B cell (primary cell): ENCODE measurements at regions not wholly inside any gene's neighbourhood (a gene's known extent, or its start where the extent isn't known, plus 50 kb on each side); places are given as distances from the start of the nearest gene placed in this dataset.

Source experiments
- ATAC-seq: fragments of 200-7000 bp; cut with Tn5 transposase; one replicate; pipeline ENCODE4 v1.10.0; 2021; ENCODE audit warnings: low read depth, mild to moderate bottlenecking, moderate number of reproducible peaks, moderate library complexity
- CTCF ChIA-PET: fragments of 350-600 bp; sonication (Branson Sonifier 250); formaldehyde crosslinking; loops from one replicate; lab custom pipeline; 2021; ENCODE audit warnings: antibody characterized with exemption, inconsistent platforms; lab: Charles Lee
- POLR2A ChIA-PET: fragments of 350-600 bp; sonication (Branson Sonifier 250); formaldehyde crosslinking; loops from one replicate; lab custom pipeline; 2021; ENCODE audit warnings: antibody characterized with exemption; lab: Charles Lee
- DNase-seq: peaks from one replicate; pipeline ENCODE4 v3.0.0; 2013
- H2AFZ ChIP-seq: 2 replicates; pipeline ENCODE4 v1.6.1; 2012; ENCODE audit warnings: mild to moderate bottlenecking, low read depth, low read length; ENCODE audit not compliant: insufficient read depth, poor library complexity, severe bottlenecking
- H3K27ac ChIP-seq, 2 donors: 1 replicate in 1 of 2; 2 replicates in 1 of 2; pipeline ENCODE4 v1.5.1; 2012 to 2013; ENCODE audit warnings: low read length in 2 of 2, mild to moderate bottlenecking in 2 of 2, moderate library complexity in 1 of 2
- H3K27me3 ChIP-seq, 4 experiments: fragments of 200-600 bp in 1 of 4; sonication (generic) in 1 of 4; replicated peaks in 1 of 4; 1 replicate in 2 of 4; 2 replicates in 2 of 4; pipeline versions ENCODE4 v1.6.1 to v1.7.0; 2013 to 2016; ENCODE audit warnings: low read length in 3 of 4, mild to moderate bottlenecking in 2 of 4, mixed read lengths in 1 of 4, moderate library complexity in 1 of 4; ENCODE audit not compliant: insufficient read depth in 4 of 4, control insufficient read depth in 3 of 4; ENCODE audit errors: control extremely low read depth in 1 of 4
- H3K36me3 ChIP-seq, 2 experiments: replicated peaks in 1 of 2; 1 replicate in 1 of 2; 2 replicates in 1 of 2; pipeline versions ENCODE4 v1.6.1 to v1.7.1; 2013; ENCODE audit warnings: low read length in 1 of 2; ENCODE audit not compliant: insufficient read depth in 2 of 2, control insufficient read depth in 1 of 2; ENCODE audit errors: control extremely low read depth in 1 of 2, extremely low read depth in 1 of 2
- H3K4me1 ChIP-seq, 2 donors: fragments of 200-600 bp in 1 of 2; sonication (generic) in 1 of 2; 1 replicate in 1 of 2; 2 replicates in 1 of 2; pipeline versions ENCODE4 v1.5.1 to v1.6.1; 2013 to 2017; ENCODE audit warnings: low read length in 2 of 2; ENCODE audit not compliant: control insufficient read depth in 2 of 2, insufficient read depth in 2 of 2
- H3K4me2 ChIP-seq: replicated peaks from 2 replicates; pipeline ENCODE3; 2012; ENCODE audit warnings: mild to moderate bottlenecking, low read depth, low read length; ENCODE audit not compliant: poor library complexity, severe bottlenecking
- H3K4me3 ChIP-seq, 5 experiments: fragments of 200-600 bp in 1 of 5; sonication (generic) in 1 of 5; 1 replicate in 3 of 5; 2 replicates in 2 of 5; pipeline versions ENCODE4 v1.5.1 to v1.7.0; 2011 to 2016; ENCODE audit warnings: low read length in 4 of 5, mild to moderate bottlenecking in 4 of 5, low read depth in 2 of 5, control low read depth in 1 of 5, moderate library complexity in 1 of 5; ENCODE audit not compliant: insufficient read depth in 1 of 5; ENCODE audit errors: control extremely low read depth in 1 of 5, extremely low read depth in 1 of 5
- H3K79me2 ChIP-seq: fragments of 200-600 bp; sonication (generic); one replicate; pipeline ENCODE4 v1.6.0; 2016; ENCODE audit warnings: low read length; ENCODE audit not compliant: control insufficient read depth, insufficient read depth
- H3K9ac ChIP-seq: fragments of 200-600 bp; sonication (generic); 2 replicates; pipeline ENCODE4 v1.6.1; 2017; ENCODE audit warnings: mild to moderate bottlenecking, low read length, moderate library complexity
- H3K9me3 ChIP-seq, 3 donors: one replicate each; pipeline versions ENCODE4 v1.6.1 to v1.7.1; 2013; ENCODE audit warnings: low read length in 2 of 3; ENCODE audit not compliant: control insufficient read depth in 2 of 3, insufficient read depth in 1 of 3; ENCODE audit errors: control extremely low read depth in 1 of 3
- H4K20me1 ChIP-seq: 2 replicates; pipeline ENCODE4 v1.6.0; 2012; ENCODE audit warnings: mild to moderate bottlenecking, low read length; ENCODE audit not compliant: insufficient read depth, control insufficient read depth, poor library complexity, severe bottlenecking
- H3K27ac Mint-ChIP-seq: one replicate; pipeline ENCODE4 v1.8.0; 2021; ENCODE audit warnings: mixed read lengths
- H3K27me3 Mint-ChIP-seq: one replicate; pipeline ENCODE4 v1.8.0; 2021; ENCODE audit warnings: mixed read lengths
- H3K4me1 Mint-ChIP-seq: one replicate; pipeline ENCODE4 v1.8.0; 2021; ENCODE audit warnings: mixed read lengths
- H3K4me3 Mint-ChIP-seq: one replicate; pipeline ENCODE4 v1.8.0; 2021; ENCODE audit warnings: mixed read lengths
- H3K9me3 Mint-ChIP-seq: one replicate; pipeline ENCODE4 v1.8.0; 2022; ENCODE audit warnings: mixed read lengths; ENCODE audit not compliant: insufficient read depth
- CTCF ChIP-seq: fragments of 200-600 bp; IDR thresholded peaks from one replicate; pipeline ENCODE4 v1.8.0; 2022; ENCODE audit warnings: antibody characterized with exemption, mild to moderate bottlenecking
- EZH2 ChIP-seq: IDR thresholded peaks from 2 replicates; pipeline ENCODE4 v1.6.1; 2012; ENCODE audit warnings: borderline replicate concordance, low read depth, mild to moderate bottlenecking, moderate library complexity, low read length; ENCODE audit not compliant: insufficient read depth, poor library complexity, severe bottlenecking
- WGBS: methylation state at CpG from one replicate; pipeline ENCODE4 v1.1.5; 2013; ENCODE audit warnings: missing lambda C conversion rate; ENCODE audit not compliant: insufficient coverage; 5-methylcytosine and 5-hydroxymethylcytosine counted together
- intact Hi-C: fragments of 100-400 bp; cut with micrococcal nuclease; formaldehyde crosslinking; loops from one replicate; pipeline ENCODE4 v1.10.0; 2022

- ATAC-seq (no peak), DNase-seq (no peak)
- no peaks in the 10 kb centered on the region for H3K4me1 Mint-ChIP-seq
- Histone ChIP-seq H2AFZ (no peak overlapping the region), H3K4me1 (peaks cover under 1 to 1% of the 10 kb centered on the region in 2 donors), H4K20me1 (no peaks in the 10 kb centered on the region), H3K4me2 (no peak overlapping the region), H3K4me3 (no peak overlapping the region), H3K27me3 (no peaks in the 10 kb centered on the region), H3K79me2 (no peaks in the 10 kb centered on the region), H3K36me3 (no peaks in the 10 kb centered on the region), H3K9ac (no peak overlapping the region), H3K9me3 (no peaks in the 10 kb centered on the region), H3K27ac (no peak overlapping the region)
- intact Hi-C loops = no loop called here
- CTCF ChIA-PET = no interaction called here
- TF ChIP-seq EZH2 (no peak), CTCF (no peak)
- H3K27me3 Mint-ChIP-seq = no peaks in the 10 kb centered on the region
- H3K27ac Mint-ChIP-seq = no peak overlapping the region
- no peaks in the 10 kb centered on the region for H3K9me3 Mint-ChIP-seq
- no CpG with 5 or more reads among the region's 4 CpGs for WGBS
- H3K4me3 Mint-ChIP-seq = no peak overlapping the region
- POLR2A ChIA-PET = interaction anchor here (0.8 kb wide), 1 partner anchor 91 kb away, joined by 3 read pairs; no protein-coding TSS in a partner anchor
Measured at GRCh38 chr14:61630399-61631044, 64.8 kb upstream of the HIF1A start.

GRCh38 chr14:61631045-61631687 is 64.1 kb upstream of the HIF1A start:
- Histone ChIP-seq H3K9me3 (no peaks in the 10 kb centered on the region), H3K79me2 (no peaks in the 10 kb centered on the region), H3K4me1 (peaks cover 7 to 8% of the 10 kb centered on the region in 2 donors), H3K4me2 (no peak overlapping the region), H3K4me3 (no peak overlapping the region), H3K9ac (no peak overlapping the region), H4K20me1 (no peaks in the 10 kb centered on the region), H3K36me3 (no peaks in the 10 kb centered on the region), H3K27ac (no peak overlapping the region), H2AFZ (no peak overlapping the region), H3K27me3 (no peaks in the 10 kb centered on the region)
- whole genome bisulfite sequencing = 100% methylated on average over 2 of the region's 6 CpGs
- TF ChIP-seq EZH2 (no peak), CTCF (no peak)
- no peaks in the 10 kb centered on the region for H3K27me3 Mint-ChIP-seq
- DNase-seq (no peak), ATAC-seq (no peak)
- ChIA-PET POLR2A (interaction anchor here (0.8 kb wide), 1 partner anchor 90 kb away, joined by 3 read pairs; no protein-coding TSS in a partner anchor), CTCF (no interaction called here)
- H3K27ac Mint-ChIP-seq = no peak overlapping the region
- H3K9me3 Mint-ChIP-seq = no peaks in the 10 kb centered on the region
- intact Hi-C loops = no loop called here
- no peak overlapping the region for H3K4me3 Mint-ChIP-seq
- H3K4me1 Mint-ChIP-seq = peaks cover 5% of the 10 kb centered on the region
